ENCODE measurements at regions not wholly inside any gene's neighbourhood (a gene's known extent, or its start where the extent isn't known, plus 50 kb on each side); places are given as distances from the start of the nearest gene placed in this dataset.

DNA sequence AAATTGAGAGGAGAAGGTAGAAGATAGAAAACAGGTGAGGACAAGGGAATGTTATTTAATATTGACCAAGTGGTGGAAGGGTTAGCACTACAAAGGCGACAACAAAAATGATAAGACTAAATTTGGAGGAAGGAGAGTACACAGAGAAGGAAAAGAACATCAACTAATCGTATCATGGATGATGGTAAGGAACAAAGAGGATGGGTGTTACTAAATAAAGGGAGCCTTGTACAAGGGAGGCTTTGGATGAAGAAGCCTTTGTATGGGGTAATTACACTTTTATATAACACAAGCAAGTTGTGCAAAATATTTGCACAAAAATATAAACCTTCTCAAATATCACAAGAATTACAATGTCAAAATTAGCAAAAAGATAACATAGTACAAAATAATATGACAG is 125.7 kb downstream of the ZNF608 start:
- TF ChIP-seq CTCF (conservative IDR thresholded peaks at IDR 0.05 in 1 of 2, IDR thresholded peaks at IDR 0.05 in 1 of 2; ENCODE audit: low read depth in 1 of 2, low read length in 2 of 2) (no peak), EZH2 (IDR thresholded peaks at IDR 0.05; ENCODE audit: low read length, missing control alignments) (no peak)
- Histone ChIP-seq H3K27me3 (ENCODE audit: control insufficient read depth, insufficient read depth, low read length) (no peaks in the 10 kb centered on the region), H3K9ac (ENCODE audit: insufficient read depth, low read length) (no peak overlapping the region), H2AFZ (ENCODE audit: low read length) (no peak overlapping the region), H3K4me1 (ENCODE audit: control insufficient read depth, extremely low read depth, insufficient read depth, low read length) (no peaks in the 10 kb centered on the region), H3K36me3 (ENCODE audit: control insufficient read depth, insufficient read depth, low read length) (no peaks in the 10 kb centered on the region), H3K79me2 (ENCODE audit: control insufficient read depth, insufficient read depth, low read length) (no peaks in the 10 kb centered on the region), H3K27ac (ENCODE audit: insufficient read depth, low read length) (no peak overlapping the region), H3K9me3 (ENCODE audit: control insufficient read depth, insufficient read depth, low read depth, low read length) (no peaks in the 10 kb centered on the region), H4K20me1 (ENCODE audit: control insufficient read depth, extremely low read depth, insufficient read depth, low read length) (no peaks in the 10 kb centered on the region), H3K4me2 (ENCODE audit: extremely low read depth, insufficient read depth, low read length) (no peak overlapping the region), H3K4me3 (replicated peaks in 1 of 4; ENCODE audit: control extremely low read depth in 1 of 4, insufficient read depth in 1 of 4, low read depth in 3 of 4, low read length in 4 of 4) (no peak overlapping the region)
- DNase-seq (ENCODE audit: low read depth in 2 of 2), result no peak

GRCh38 chr5:124619121-124619520 is 127.3 kb downstream of the ZNF608 start:
- no peak overlapping the region for H3K27ac ChIP-seq (ENCODE audit: insufficient read depth, low read length)
- no peaks in the 10 kb centered on the region for H3K9me3 ChIP-seq (ENCODE audit: control insufficient read depth, insufficient read depth, low read depth, low read length)
- H2AFZ ChIP-seq (ENCODE audit: low read length), result no peak overlapping the region

DNA sequence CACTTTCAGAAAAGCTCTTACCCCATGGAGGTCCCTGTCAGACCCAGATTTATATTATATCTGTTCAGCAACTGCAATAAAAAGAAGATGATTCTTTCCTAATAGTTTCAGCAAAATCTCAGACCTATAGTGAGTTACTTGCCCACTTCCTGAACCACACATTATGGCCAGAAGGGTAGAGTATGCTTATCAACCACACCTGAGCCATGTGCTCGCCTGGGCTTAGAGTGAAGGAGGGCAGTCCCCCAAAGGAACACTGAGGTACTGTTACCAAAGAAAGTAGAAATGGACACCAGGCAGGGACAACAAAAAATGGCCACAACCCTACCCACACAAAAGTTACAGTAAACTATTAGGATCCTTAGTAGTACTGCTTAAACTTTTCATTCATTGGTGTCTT is 128.7 kb downstream of the ZNF608 start:
- no peaks in the 10 kb centered on the region for H3K36me3 ChIP-seq (ENCODE audit: control insufficient read depth, insufficient read depth, low read length)
- H3K9ac ChIP-seq (ENCODE audit: insufficient read depth, low read length), result no peak overlapping the region
- H3K9me3 ChIP-seq (ENCODE audit: control insufficient read depth, insufficient read depth, low read depth, low read length), result no peaks in the 10 kb centered on the region
- DNase-seq (ENCODE audit: low read depth in 2 of 2), result no peak
- no peaks in the 10 kb centered on the region for H3K4me1 ChIP-seq (ENCODE audit: control insufficient read depth, extremely low read depth, insufficient read depth, low read length)
- no peak overlapping the region for H3K4me3 ChIP-seq (replicated peaks in 1 of 4; ENCODE audit: control extremely low read depth in 1 of 4, insufficient read depth in 1 of 4, low read depth in 3 of 4, low read length in 4 of 4)
- H3K27me3 ChIP-seq (ENCODE audit: control insufficient read depth, insufficient read depth, low read length), result no peaks in the 10 kb centered on the region
- H2AFZ ChIP-seq (ENCODE audit: low read length), result no peak overlapping the region
- H4K20me1 ChIP-seq (ENCODE audit: control insufficient read depth, extremely low read depth, insufficient read depth, low read length), result no peaks in the 10 kb centered on the region
- H3K79me2 ChIP-seq (ENCODE audit: control insufficient read depth, insufficient read depth, low read length), result no peaks in the 10 kb centered on the region
- H3K27ac ChIP-seq (ENCODE audit: insufficient read depth, low read length), result no peak overlapping the region
- no peak for TF ChIP-seq EZH2 (IDR thresholded peaks at IDR 0.05; ENCODE audit: low read length, missing control alignments)
- TF ChIP-seq CTCF (conservative IDR thresholded peaks at IDR 0.05 in 1 of 2, IDR thresholded peaks at IDR 0.05 in 1 of 2; ENCODE audit: low read depth in 1 of 2, low read length in 2 of 2), result no peak
- H3K4me2 ChIP-seq (ENCODE audit: extremely low read depth, insufficient read depth, low read length), result no peak overlapping the region

More at GRCh38 chr5:124619121-124619520, 127.3 kb downstream of the ZNF608 start:
- no peaks in the 10 kb centered on the region for H4K20me1 ChIP-seq (ENCODE audit: control insufficient read depth, extremely low read depth, insufficient read depth, low read length)
- H3K4me1 ChIP-seq (ENCODE audit: control insufficient read depth, extremely low read depth, insufficient read depth, low read length), result no peaks in the 10 kb centered on the region
- no peak for DNase-seq (ENCODE audit: low read depth in 2 of 2)
- H3K4me2 ChIP-seq (ENCODE audit: extremely low read depth, insufficient read depth, low read length), result no peak overlapping the region
- TF ChIP-seq EZH2 (IDR thresholded peaks at IDR 0.05; ENCODE audit: low read length, missing control alignments) (no peak), CTCF (conservative IDR thresholded peaks at IDR 0.05 in 1 of 2, IDR thresholded peaks at IDR 0.05 in 1 of 2; ENCODE audit: low read depth in 1 of 2, low read length in 2 of 2) (no peak)
- no peaks in the 10 kb centered on the region for H3K36me3 ChIP-seq (ENCODE audit: control insufficient read depth, insufficient read depth, low read length)
- no peaks in the 10 kb centered on the region for H3K27me3 ChIP-seq (ENCODE audit: control insufficient read depth, insufficient read depth, low read length)
- no peak overlapping the region for H3K4me3 ChIP-seq (replicated peaks in 1 of 4; ENCODE audit: control extremely low read depth in 1 of 4, insufficient read depth in 1 of 4, low read depth in 3 of 4, low read length in 4 of 4)
- H3K9ac ChIP-seq (ENCODE audit: insufficient read depth, low read length), result no peak overlapping the region
- H3K79me2 ChIP-seq (ENCODE audit: control insufficient read depth, insufficient read depth, low read length), result no peaks in the 10 kb centered on the region

Data from fibroblast of lung (primary cell).